OCI-LY1 (cell line): ENCODE measurements at regions not wholly inside any gene's neighbourhood (a gene's known extent, or its start where the extent isn't known, plus 50 kb on each side); places are given as distances from the start of the nearest gene placed in this dataset.

ENCODE experiments used
- H2AFZ ChIP-seq: fragments of 200-600 bp; sonication (generic), shearing (Covaris generic); 2 replicates; pipeline ENCODE4 v1.6.0; 2014; ENCODE audit warnings: antibody characterized with exemption, mild to moderate bottlenecking, low read length
- H3F3A ChIP-seq: fragments of 200-600 bp; sonication (generic), shearing (Covaris generic); 2 replicates; pipeline ENCODE4 v1.6.0; 2014; ENCODE audit warnings: mild to moderate bottlenecking, antibody characterized with exemption, low read length, moderate library complexity; ENCODE audit not compliant: insufficient read depth
- H3K27ac ChIP-seq: fragments of 200-600 bp; sonication (generic); 2 replicates; pipeline ENCODE4 v1.5.1; 2014; ENCODE audit warnings: low read length, mixed run types, mild to moderate bottlenecking, low read depth; ENCODE audit not compliant: poor library complexity, severe bottlenecking
- H3K27me3 ChIP-seq: fragments of 200-600 bp; sonication (generic); 2 replicates; pipeline ENCODE4 v1.6.0; 2014; ENCODE audit warnings: antibody characterized with exemption, mild to moderate bottlenecking, low read length, moderate library complexity; ENCODE audit not compliant: insufficient read depth
- H3K36me3 ChIP-seq: fragments of 200-600 bp; sonication (generic); 2 replicates; pipeline ENCODE4 v1.6.1; 2014; ENCODE audit warnings: mild to moderate bottlenecking, antibody characterized with exemption, low read length, moderate library complexity, mixed read lengths; ENCODE audit not compliant: insufficient read depth
- H3K4me1 ChIP-seq: fragments of 200-600 bp; sonication (generic); 2 replicates; pipeline ENCODE4 v1.5.1; 2014; ENCODE audit warnings: mild to moderate bottlenecking, low read length, moderate library complexity; ENCODE audit not compliant: insufficient read depth, severe bottlenecking
- H3K4me2 ChIP-seq: fragments of 200-600 bp; sonication (generic), shearing (Covaris generic); 2 replicates; pipeline ENCODE4 v1.6.1; 2014; ENCODE audit warnings: low read length
- H3K4me3 ChIP-seq: fragments of 200-600 bp; sonication (generic); 2 replicates; pipeline ENCODE4 v1.5.1; 2014; ENCODE audit warnings: low read length, low read depth, mild to moderate bottlenecking, mixed read lengths; ENCODE audit not compliant: poor library complexity, severe bottlenecking
- H3K79me2 ChIP-seq: fragments of 200-600 bp; shearing (Covaris generic); 2 replicates; pipeline ENCODE4 v1.6.1; 2016; ENCODE audit warnings: mixed run types, low read length, mixed read lengths; ENCODE audit not compliant: insufficient read depth
- H3K9ac ChIP-seq: fragments of 200-600 bp; sonication (generic), shearing (Covaris generic); 2 replicates; pipeline ENCODE4 v1.6.1; 2014; ENCODE audit warnings: mild to moderate bottlenecking, low read length, mixed read lengths
- H3K9me2 ChIP-seq: fragments of 200-600 bp; sonication (generic), shearing (Covaris generic); 2 replicates; pipeline ENCODE4 v1.6.1; 2014; ENCODE audit warnings: low read depth, mild to moderate bottlenecking, low read length, mixed read lengths
- H3K9me3 ChIP-seq: fragments of 200-600 bp; shearing (Covaris generic); 2 replicates; pipeline ENCODE4 v1.6.1; 2014; ENCODE audit warnings: low read length, mixed read lengths
- H4K20me1 ChIP-seq: fragments of 200-600 bp; sonication (generic), shearing (Covaris generic); 2 replicates; pipeline ENCODE4 v1.6.0; 2016; ENCODE audit warnings: mild to moderate bottlenecking, low read length; ENCODE audit not compliant: insufficient read depth
- CTCF ChIP-seq: fragments of 200-600 bp; sonication (generic), shearing (Covaris generic); IDR thresholded peaks from 2 replicates; pipeline ENCODE4 v1.5.1; 2017; ENCODE audit warnings: mild to moderate bottlenecking, antibody characterized with exemption, low read length, moderate library complexity, mixed read lengths
- EZH2 ChIP-seq: fragments of 200-600 bp; sonication (generic), shearing (Covaris generic); IDR thresholded peaks from 2 replicates; pipeline ENCODE4 v1.8.0; 2017; ENCODE audit warnings: borderline replicate concordance, mixed run types, mild to moderate bottlenecking, antibody characterized with exemption, low read length, moderate library complexity, mixed read lengths

GRCh38 chr10:43864656-43865055, 216.0 kb upstream of the ZNF32 start:
- Histone ChIP-seq H3K27me3 (no peaks in the 10 kb centered on the region), H3K79me2 (no peaks in the 10 kb centered on the region), H3K9ac (no peak overlapping the region), H3F3A (no peaks in the 10 kb centered on the region), H3K27ac (no peak overlapping the region), H3K9me2 (no peaks in the 10 kb centered on the region), H3K36me3 (no peaks in the 10 kb centered on the region), H3K9me3 (no peaks in the 10 kb centered on the region), H3K4me2 (no peak overlapping the region), H3K4me1 (no peaks in the 10 kb centered on the region), H4K20me1 (no peaks in the 10 kb centered on the region), H3K4me3 (no peak overlapping the region), H2AFZ (no peak overlapping the region)
- TF ChIP-seq CTCF (no peak), EZH2 (no peak)

GRCh38 chr10:43863859-43864591, 215.3 kb upstream of the ZNF32 start:
- Histone ChIP-seq H3K36me3 (no peaks in the 10 kb centered on the region), H3K79me2 (no peaks in the 10 kb centered on the region), H3K27ac (no peak overlapping the region), H3K9ac (no peak overlapping the region), H3K9me2 (no peaks in the 10 kb centered on the region), H4K20me1 (no peaks in the 10 kb centered on the region), H2AFZ (no peak overlapping the region), H3K27me3 (no peaks in the 10 kb centered on the region), H3F3A (no peaks in the 10 kb centered on the region), H3K4me2 (no peak overlapping the region), H3K9me3 (no peaks in the 10 kb centered on the region), H3K4me1 (no peaks in the 10 kb centered on the region), H3K4me3 (no peak overlapping the region)
- TF ChIP-seq EZH2, result no peak
- no peak for TF ChIP-seq CTCF

DNA sequence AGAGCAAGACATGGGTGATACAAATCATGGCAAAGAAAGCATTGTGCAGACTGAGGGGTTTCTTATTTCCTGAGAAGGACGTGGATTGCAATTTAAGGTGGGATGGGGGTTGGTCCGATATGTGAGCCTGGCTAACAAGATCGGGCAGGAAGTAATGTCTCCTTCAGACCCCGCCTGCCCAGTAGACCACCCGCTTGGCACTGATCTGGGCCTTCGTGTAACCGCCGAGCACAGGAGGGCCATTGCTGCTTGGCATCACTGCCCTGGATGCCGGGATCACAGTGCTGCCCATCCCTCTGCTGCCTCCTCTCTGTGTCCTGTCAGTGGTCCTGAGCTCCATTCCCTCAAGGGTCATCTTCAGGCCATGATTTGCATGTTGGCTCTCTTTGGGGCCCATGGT, 214.6 kb upstream of the ZNF32 start:
- Histone ChIP-seq H3K9me2 (no peaks in the 10 kb centered on the region), H2AFZ (no peak overlapping the region), H3K9me3 (no peaks in the 10 kb centered on the region), H3K79me2 (no peaks in the 10 kb centered on the region), H3F3A (no peaks in the 10 kb centered on the region), H3K4me1 (no peaks in the 10 kb centered on the region), H3K27me3 (no peaks in the 10 kb centered on the region), H3K36me3 (no peaks in the 10 kb centered on the region), H3K9ac (no peak overlapping the region), H3K4me3 (no peak overlapping the region), H4K20me1 (no peaks in the 10 kb centered on the region), H3K27ac (no peak overlapping the region), H3K4me2 (no peak overlapping the region)
- TF ChIP-seq EZH2, result no peak
- TF ChIP-seq CTCF, result no peak
